ENCODE measurements at regions not wholly inside any gene's neighbourhood (a gene's known extent, or its start where the extent isn't known, plus 50 kb on each side); places are given as distances from the start of the nearest gene placed in this dataset.

DNA sequence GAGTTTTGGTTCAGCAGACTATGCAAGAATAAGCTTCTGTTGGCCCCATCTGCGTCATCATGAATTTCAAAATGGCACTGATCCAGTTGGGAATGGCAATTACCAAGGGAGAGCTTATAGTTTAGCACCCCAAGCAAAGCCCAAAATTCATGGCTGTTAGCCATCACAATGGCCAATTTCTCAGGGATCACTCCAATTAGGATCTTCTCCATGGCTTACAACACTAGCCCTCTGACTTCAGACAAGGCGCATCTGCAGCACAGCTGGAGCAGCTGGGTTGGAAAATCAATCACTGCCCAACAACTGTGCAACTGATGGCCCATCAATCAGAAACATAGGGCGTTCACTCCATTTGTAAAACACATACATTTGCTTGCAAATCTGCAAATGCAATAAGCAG is 273.6 kb downstream of the SRBD1 start:
- H3K36me3 ChIP-seq (ENCODE audit: control insufficient read depth in 2 of 2, insufficient read depth in 1 of 2, low read length in 2 of 2), result no peaks in the 10 kb centered on the region
- TF ChIP-seq SP7 (tag by site-specific recombination; IDR thresholded peaks at IDR 0.05) (no peak), ZNF19 (tag by site-specific recombination; IDR thresholded peaks at IDR 0.05; ENCODE audit: low read depth) (no peak), ZNF174 (tag by site-specific recombination; IDR thresholded peaks at IDR 0.05) (no peak), KLF16 (tag by site-specific recombination; IDR thresholded peaks at IDR 0.05) (no peak), ZNF624 (tag by site-specific recombination; IDR thresholded peaks at IDR 0.05) (no peak), ZNF2 (tag by site-specific recombination; IDR thresholded peaks at IDR 0.05) (no peak), ZNF549 (tag by site-specific recombination; IDR thresholded peaks at IDR 0.05) (no peak), ZNF677 (tag by site-specific recombination; IDR thresholded peaks at IDR 0.05) (no peak)
- ChIA-PET POLR2A (no interaction called here), CTCF (no interaction called here)
- no peaks in the 10 kb centered on the region for H3K4me1 ChIP-seq (ENCODE audit: control insufficient read depth, insufficient read depth, low read length)
- no peak overlapping the region for H3K4me3 ChIP-seq (ENCODE audit: low read depth, low read length)
- H3K27ac ChIP-seq (ENCODE audit: extremely low read depth, low read depth, low read length), result no peak overlapping the region
- no peaks in the 10 kb centered on the region for H3K9me3 ChIP-seq (ENCODE audit: control insufficient read depth, insufficient read depth, low read depth, low read length)

DNA sequence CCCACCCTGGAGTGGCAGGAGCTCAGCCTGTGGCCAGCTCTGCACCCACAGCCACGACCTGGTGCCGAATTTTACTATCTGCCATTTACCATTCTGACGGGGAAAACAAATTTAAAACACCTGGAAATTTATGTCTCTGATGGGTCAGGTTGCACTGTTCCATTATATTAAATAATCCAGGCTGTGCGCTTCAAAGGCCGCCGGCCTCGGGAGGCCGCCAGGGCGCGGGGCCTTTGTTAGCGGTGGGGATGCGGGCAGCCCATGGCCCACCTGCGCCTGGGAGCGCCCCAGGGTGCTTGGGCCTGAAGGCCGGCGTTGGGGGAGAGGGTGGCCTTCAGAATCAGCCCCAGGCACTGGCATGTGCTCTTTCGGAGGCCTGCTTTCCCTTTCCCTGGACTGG is 276.9 kb downstream of the SRBD1 start:
- ChIA-PET POLR2A (no interaction called here), CTCF (no interaction called here)
- Histone ChIP-seq H3K4me3 (ENCODE audit: low read depth, low read length) (no peak overlapping the region), H3K9me3 (ENCODE audit: control insufficient read depth, insufficient read depth, low read depth, low read length) (no peaks in the 10 kb centered on the region), H3K4me1 (ENCODE audit: control insufficient read depth, insufficient read depth, low read length) (no peaks in the 10 kb centered on the region), H3K36me3 (ENCODE audit: control insufficient read depth in 2 of 2, insufficient read depth in 1 of 2, low read length in 2 of 2) (no peaks in the 10 kb centered on the region), H3K27ac (ENCODE audit: extremely low read depth, low read depth, low read length) (no peak overlapping the region)
- no peak for TF ChIP-seq ZNF121 (tag by site-specific recombination; IDR thresholded peaks at IDR 0.05)
- no peak for TF ChIP-seq ZBTB20 (tag by site-specific recombination; IDR thresholded peaks at IDR 0.05)
- no peak for TF ChIP-seq ZNF747 (tag by site-specific recombination; IDR thresholded peaks at IDR 0.05)
- TF ChIP-seq ZNF174 (tag by site-specific recombination; IDR thresholded peaks at IDR 0.05), result no peak
- no peak for TF ChIP-seq ZNF426 (tag by site-specific recombination; IDR thresholded peaks at IDR 0.05)
- TF ChIP-seq, protein P1, sequence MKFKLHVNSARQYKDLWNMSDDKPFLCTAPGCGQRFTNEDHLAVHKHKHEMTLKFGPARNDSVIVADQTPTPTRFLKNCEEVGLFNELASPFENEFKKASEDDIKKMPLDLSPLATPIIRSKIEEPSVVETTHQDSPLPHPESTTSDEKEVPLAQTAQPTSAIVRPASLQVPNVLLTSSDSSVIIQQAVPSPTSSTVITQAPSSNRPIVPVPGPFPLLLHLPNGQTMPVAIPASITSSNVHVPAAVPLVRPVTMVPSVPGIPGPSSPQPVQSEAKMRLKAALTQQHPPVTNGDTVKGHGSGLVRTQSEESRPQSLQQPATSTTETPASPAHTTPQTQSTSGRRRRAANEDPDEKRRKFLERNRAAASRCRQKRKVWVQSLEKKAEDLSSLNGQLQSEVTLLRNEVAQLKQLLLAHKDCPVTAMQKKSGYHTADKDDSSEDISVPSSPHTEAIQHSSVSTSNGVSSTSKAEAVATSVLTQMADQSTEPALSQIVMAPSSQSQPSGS (tag by site-specific recombination; IDR thresholded peaks at IDR 0.05; ENCODE audit: low read depth), result no peak
- TF ChIP-seq YY1 (tag by site-specific recombination; IDR thresholded peaks at IDR 0.05), result no peak
- no peak for TF ChIP-seq ZNF239 (tag by site-specific recombination; IDR thresholded peaks at IDR 0.05)
- no peak for TF ChIP-seq REPIN1 (tag by site-specific recombination; IDR thresholded peaks at IDR 0.05; ENCODE audit: low read depth)
- TF ChIP-seq ZNF157 (tag by site-specific recombination; IDR thresholded peaks at IDR 0.05), result no peak
- no peak for TF ChIP-seq KLF1 (tag by site-specific recombination; IDR thresholded peaks at IDR 0.05)
- no peak for TF ChIP-seq ZNF768 (tag by site-specific recombination; IDR thresholded peaks at IDR 0.05)
- no peak for TF ChIP-seq ZFP69B (tag by site-specific recombination; IDR thresholded peaks at IDR 0.05)
- TF ChIP-seq, protein P2, sequence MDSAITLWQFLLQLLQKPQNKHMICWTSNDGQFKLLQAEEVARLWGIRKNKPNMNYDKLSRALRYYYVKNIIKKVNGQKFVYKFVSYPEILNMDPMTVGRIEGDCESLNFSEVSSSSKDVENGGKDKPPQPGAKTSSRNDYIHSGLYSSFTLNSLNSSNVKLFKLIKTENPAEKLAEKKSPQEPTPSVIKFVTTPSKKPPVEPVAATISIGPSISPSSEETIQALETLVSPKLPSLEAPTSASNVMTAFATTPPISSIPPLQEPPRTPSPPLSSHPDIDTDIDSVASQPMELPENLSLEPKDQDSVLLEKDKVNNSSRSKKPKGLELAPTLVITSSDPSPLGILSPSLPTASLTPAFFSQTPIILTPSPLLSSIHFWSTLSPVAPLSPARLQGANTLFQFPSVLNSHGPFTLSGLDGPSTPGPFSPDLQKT (IDR thresholded peaks at IDR 0.05; ENCODE audit: borderline replicate concordance, low read depth, low read length), result no peak
- no peak for TF ChIP-seq ZNF248 (tag by site-specific recombination; IDR thresholded peaks at IDR 0.05)
- no peak for TF ChIP-seq ZNF292 (tag by site-specific recombination; IDR thresholded peaks at IDR 0.05; ENCODE audit: borderline replicate concordance, low read depth)
- TF ChIP-seq SCRT2 (tag by site-specific recombination; IDR thresholded peaks at IDR 0.05), result no peak
- no peak for TF ChIP-seq ZNF175 (tag by site-specific recombination; IDR thresholded peaks at IDR 0.05)
